SH-SY5Y (cell line): ENCODE measurements at regions not wholly inside any gene's neighbourhood (a gene's known extent, or its start where the extent isn't known, plus 50 kb on each side); places are given as distances from the start of the nearest gene placed in this dataset.

Experiments used
- GATA2 ChIP-seq: IDR thresholded peaks from 2 replicates; pipeline ENCODE4 v1.6.1; 2011; ENCODE audit warnings: mild to moderate bottlenecking, low read depth, low read length
- GATA3 ChIP-seq: IDR thresholded peaks from 2 replicates; pipeline ENCODE4 v1.6.1; 2011; ENCODE audit warnings: low read depth, mild to moderate bottlenecking, low read length, moderate library complexity

DNA sequence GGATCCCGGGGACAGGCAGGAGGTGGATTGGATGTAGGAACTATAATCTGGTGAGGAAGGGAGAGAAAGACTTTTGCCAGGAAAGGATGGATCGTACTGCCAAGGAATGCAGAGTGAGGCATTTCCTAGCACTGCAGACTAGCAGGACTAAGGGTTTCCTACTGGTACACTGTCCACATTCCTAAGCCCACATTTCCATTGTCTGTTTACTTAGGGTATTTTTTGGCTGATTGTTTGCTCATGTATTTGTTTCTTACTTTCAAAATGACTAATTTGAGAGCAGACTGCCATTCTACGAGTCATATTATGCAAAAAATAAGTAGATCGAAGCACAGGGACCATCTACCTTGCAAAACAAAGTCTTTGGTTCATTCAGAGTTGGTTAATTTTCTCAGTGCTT, 1029.5 kb upstream of the NR2F2 start:
- no peak for TF ChIP-seq GATA3
- TF ChIP-seq GATA2 = no peak
